GM13977 (cell line): ENCODE measurements at regions not wholly inside any gene's neighbourhood (a gene's known extent, or its start where the extent isn't known, plus 50 kb on each side); places are given as distances from the start of the nearest gene placed in this dataset.

Source experiments
- DNase-seq: peaks from one replicate; pipeline ENCODE4 v3.0.0; 2012; ENCODE audit warnings: low spot score
- in situ Hi-C: fragments of 300-500 bp; cut with MboI; formaldehyde crosslinking; loops from one replicate; pipeline ENCODE4 v1.12.0; 2022; ENCODE audit warnings: low sequenced_read_pairs, low pct_unique_long_range_greater_than_20kb, mixed read lengths, inconsistent platforms; ENCODE audit not compliant: unreplicated experiment
- TF ChIP-seq, protein P1 (sequence below): IDR thresholded peaks from 2 replicates; pipeline ENCODE4 v1.5.1; 2012; ENCODE audit warnings: mild to moderate bottlenecking, control low read depth; ENCODE audit not compliant: insufficient read depth; ENCODE audit errors: extremely low read depth, missing control alignments

DNA sequence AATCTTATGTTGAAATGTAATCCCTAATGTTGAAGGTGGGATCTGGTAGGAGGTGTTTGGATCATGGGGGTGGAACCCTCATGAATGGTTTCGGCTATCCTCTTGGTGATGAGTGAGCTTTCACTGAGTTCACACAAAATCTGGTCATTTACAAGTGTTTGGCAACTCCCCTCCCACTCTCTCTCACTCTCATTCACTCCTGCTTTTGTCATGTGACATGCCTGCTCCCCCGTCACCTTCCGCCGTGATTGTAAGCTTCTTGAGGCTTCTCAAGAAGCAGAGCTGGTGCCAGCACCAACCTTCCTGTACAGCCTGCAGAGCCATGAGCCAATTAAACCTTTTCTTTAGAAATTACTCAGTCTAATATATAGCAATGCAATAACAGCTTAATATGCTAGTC lies 245.4 kb downstream of the BMP4 start:
- in situ Hi-C loops: no loop called here
- no peak for DNase-seq
- TF ChIP-seq, protein P1, sequence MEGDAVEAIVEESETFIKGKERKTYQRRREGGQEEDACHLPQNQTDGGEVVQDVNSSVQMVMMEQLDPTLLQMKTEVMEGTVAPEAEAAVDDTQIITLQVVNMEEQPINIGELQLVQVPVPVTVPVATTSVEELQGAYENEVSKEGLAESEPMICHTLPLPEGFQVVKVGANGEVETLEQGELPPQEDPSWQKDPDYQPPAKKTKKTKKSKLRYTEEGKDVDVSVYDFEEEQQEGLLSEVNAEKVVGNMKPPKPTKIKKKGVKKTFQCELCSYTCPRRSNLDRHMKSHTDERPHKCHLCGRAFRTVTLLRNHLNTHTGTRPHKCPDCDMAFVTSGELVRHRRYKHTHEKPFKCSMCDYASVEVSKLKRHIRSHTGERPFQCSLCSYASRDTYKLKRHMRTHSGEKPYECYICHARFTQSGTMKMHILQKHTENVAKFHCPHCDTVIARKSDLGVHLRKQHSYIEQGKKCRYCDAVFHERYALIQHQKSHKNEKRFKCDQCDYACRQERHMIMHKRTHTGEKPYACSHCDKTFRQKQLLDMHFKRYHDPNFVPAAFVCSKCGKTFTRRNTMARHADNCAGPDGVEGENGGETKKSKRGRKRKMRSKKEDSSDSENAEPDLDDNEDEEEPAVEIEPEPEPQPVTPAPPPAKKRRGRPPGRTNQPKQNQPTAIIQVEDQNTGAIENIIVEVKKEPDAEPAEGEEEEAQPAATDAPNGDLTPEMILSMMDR: no peak

DNA sequence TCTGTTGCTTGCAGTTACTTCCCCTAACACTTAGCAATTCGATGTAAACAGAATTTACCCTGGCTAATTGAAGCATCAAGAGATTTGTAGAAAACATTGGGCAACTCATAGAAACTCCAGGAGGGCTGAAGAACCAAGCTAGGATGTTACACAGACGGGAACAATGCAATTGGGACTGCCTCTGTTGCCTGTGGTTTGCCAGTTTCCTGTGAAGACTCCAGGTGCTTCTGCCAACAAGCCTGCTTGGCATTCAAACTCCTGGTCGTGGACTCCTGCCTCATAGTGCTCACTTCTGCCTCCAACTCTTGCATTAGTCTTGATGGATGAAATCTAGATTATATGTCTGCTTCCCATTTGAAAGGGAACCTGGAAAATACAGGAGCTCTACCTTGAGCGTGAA lies 246.0 kb downstream of the BMP4 start:
- in situ Hi-C loops: no loop called here
- TF ChIP-seq, protein P1: no peak
- no peak for DNase-seq

GRCh38 chr14:53709381-53709780 lies 247.2 kb downstream of the BMP4 start:
- in situ Hi-C loops: no loop called here
- no peak for DNase-seq

DNA sequence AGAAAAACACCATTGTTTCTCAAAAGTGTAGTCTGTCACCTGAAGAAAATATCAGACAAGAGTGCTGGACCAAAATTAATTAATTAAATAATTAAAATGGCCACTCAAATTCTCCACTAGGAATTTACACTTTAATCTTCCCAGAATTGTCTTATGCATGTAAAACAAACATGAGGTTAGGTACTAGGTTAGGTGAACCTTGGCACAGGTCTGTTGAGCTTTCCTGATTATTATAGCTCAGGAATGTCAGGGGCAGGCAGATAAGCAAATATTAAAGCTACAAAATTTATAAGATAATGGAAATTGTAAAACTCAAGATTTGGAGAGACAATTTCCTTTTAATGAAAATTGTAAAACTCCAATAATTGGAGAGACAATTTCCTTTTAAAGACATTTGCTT lies 253.2 kb downstream of the BMP4 start:
- in situ Hi-C loops: no loop called here
- DNase-seq: no peak
- TF ChIP-seq, protein P1: no peak

More at GRCh38 chr14:53709381-53709780, 247.2 kb downstream of the BMP4 start:
- TF ChIP-seq, protein P1: no peak

DNA sequence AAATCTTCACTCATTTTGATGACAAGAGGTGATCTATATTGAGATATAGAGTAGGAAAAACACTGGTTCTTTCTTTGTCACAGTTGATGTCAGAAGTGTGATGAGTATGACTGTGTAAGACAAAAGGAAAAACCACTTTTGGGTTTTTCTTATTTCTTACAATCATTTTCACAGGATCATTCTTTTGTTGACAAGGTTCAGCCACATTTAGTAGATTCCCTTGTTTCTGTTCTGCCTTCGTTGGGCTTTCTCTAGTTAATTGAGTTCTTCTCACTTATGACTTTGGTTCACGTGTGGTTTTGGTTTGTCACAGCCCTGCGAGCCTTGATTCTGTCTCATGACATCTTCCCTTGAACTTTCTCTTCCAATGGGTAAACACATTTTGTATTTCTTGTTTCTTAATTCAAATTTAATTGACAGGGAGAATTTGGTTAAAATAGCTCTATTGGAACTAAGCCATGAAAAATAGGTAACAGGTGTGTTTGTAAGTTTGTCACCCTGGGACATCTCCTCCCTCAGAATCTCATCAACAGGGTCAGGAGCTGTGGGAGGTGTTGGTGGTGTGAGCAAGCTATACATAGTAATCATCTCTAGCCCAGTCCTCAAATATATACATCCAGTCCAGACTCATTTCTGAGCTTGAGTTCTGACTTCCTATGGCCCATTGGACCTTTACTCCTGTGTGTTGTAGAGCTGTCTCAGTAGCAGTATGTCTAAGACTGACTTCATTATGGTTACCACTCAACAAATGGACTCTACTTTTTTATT lies 255.3 kb downstream of the BMP4 start:
- DNase-seq: peak; percentile 16
- in situ Hi-C loops: no loop called here
- TF ChIP-seq, protein P1: no peak

DNA sequence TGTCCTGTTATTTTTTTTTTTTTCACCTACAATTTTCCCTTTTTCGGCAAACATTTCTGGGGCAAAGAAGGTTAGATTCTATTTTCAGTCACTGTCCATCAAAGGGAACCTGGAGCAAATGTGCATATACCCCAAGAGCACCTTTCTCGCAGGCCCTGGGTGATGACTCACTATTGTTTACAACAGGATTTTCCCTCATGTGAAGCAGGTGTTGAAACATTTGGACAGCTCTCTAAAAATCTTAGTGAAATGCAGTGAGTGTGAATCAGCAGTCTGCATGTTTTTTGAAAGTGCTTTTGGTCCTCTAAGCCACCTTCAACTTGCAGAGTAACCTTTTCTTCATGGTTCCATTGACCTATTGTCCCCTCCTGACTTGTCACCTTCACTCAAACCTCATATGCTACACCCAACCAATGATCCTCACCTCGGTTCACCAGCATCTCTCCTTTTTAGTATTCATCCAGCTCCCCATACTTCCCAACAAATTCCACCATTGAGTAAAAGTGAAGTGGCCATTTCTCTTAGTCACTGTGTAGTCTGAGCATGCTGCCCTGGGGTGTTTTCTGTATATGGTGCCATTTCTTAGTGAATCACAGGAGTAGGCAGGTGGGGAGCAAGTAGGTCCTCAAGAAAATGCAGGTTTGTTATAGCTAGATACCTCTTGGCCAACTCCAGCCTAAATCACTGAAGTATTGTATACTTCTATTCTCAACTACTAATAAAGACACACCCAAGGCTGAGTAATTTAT lies 260.2 kb downstream of the BMP4 start:
- no peak for DNase-seq
- in situ Hi-C loops: no loop called here
- TF ChIP-seq, protein P1: no peak
